Body of pancreas (tissue), 4 donors: ENCODE measurements at regions not wholly inside any gene's neighbourhood (a gene's known extent, or its start where the extent isn't known, plus 50 kb on each side); places are given as distances from the start of the nearest gene placed in this dataset.

ENCODE experiments used
- CTCF ChIP-seq, 7 experiments: fragments of 450-650 bp in 4 of 7; fragments of 200-600 bp in 3 of 7; sonication (generic) in 3 of 7; IDR thresholded peaks; one replicate each; pipeline ENCODE4 v1.5.1; 2016 to 2019; ENCODE audit warnings: antibody characterized with exemption in 7 of 7
- POLR2A ChIP-seq, 3 donors: fragments of 450-650 bp; IDR thresholded peaks; one replicate each; pipeline ENCODE4 v1.6.1; 2016; ENCODE audit warnings: antibody characterized with exemption in 3 of 3, mild to moderate bottlenecking in 2 of 3

- no peak for TF ChIP-seq CTCF (IDR thresholded peaks at IDR 0.05)
- no peak for TF ChIP-seq POLR2A (IDR thresholded peaks at IDR 0.05)
Measured at GRCh38 chr6:9623228-9623832, 791.5 kb downstream of the TFAP2A start.
